ENCODE measurements at regions not wholly inside any gene's neighbourhood (a gene's known extent, or its start where the extent isn't known, plus 50 kb on each side); places are given as distances from the start of the nearest gene placed in this dataset.

DNA sequence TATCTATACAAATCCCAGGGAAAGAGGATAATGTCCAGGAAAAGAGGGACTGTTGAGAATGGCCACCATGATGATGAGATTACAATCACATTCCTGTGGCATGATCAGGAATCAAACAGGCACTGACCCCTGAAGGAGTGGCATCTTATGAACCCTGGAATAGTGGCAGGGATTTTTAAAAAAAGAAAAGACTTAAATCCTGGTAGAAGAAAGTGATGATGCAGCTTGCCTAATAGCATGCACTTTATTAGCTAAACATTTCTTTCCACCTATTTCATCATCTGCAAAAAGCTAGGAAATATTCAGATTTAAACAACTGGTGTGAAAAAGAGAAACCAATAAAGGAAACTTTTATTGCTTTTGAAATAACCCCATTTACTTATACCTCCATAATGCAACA is 87.2 kb upstream of the FSHR start:
- no peak for TF ChIP-seq CTCF (IDR thresholded peaks at IDR 0.05)
- TF ChIP-seq POLR2A (IDR thresholded peaks at IDR 0.05): no peak

Data from transverse colon (tissue), 3 donors.